Upper lobe of left lung (tissue), 4 donors: ENCODE measurements at regions not wholly inside any gene's neighbourhood (a gene's known extent, or its start where the extent isn't known, plus 50 kb on each side); places are given as distances from the start of the nearest gene placed in this dataset.

Source experiments
- CTCF ChIP-seq, 6 experiments: fragments of 450-650 bp in 4 of 6; fragments of 200-600 bp in 2 of 6; sonication (generic) in 2 of 6; IDR thresholded peaks; one replicate each; pipeline ENCODE4 v1.5.1; 2016 to 2019; ENCODE audit warnings: antibody characterized with exemption in 6 of 6
- EP300 ChIP-seq, 4 donors: sonication (generic); formaldehyde crosslinking; IDR thresholded peaks; one replicate each; pipeline ENCODE4 v1.5.1; 2017; ENCODE audit warnings: antibody characterized with exemption in 4 of 4, control low read depth in 2 of 4
- POLR2A ChIP-seq, 4 donors: fragments of 450-650 bp; IDR thresholded peaks; one replicate each; pipeline ENCODE4 v1.5.1; 2016 to 2017; ENCODE audit warnings: antibody characterized with exemption in 4 of 4, mild to moderate bottlenecking in 2 of 4
- POLR2AphosphoS5 ChIP-seq, 2 donors: sonication (generic); formaldehyde crosslinking; IDR thresholded peaks; one replicate each; pipeline ENCODE4 v1.5.1; 2017; ENCODE audit warnings: antibody characterized with exemption in 2 of 2

- TF ChIP-seq CTCF (IDR thresholded peaks at IDR 0.05), result no peak
- TF ChIP-seq POLR2AphosphoS5 (IDR thresholded peaks at IDR 0.05), result no peak
- TF ChIP-seq EP300 (IDR thresholded peaks at IDR 0.05), result no peak
- TF ChIP-seq POLR2A (IDR thresholded peaks at IDR 0.05), result no peak
Observed at GRCh38 chr15:46703871-46704637, 1013.3 kb upstream of the SEMA6D start.
